ENCODE measurements at regions not wholly inside any gene's neighbourhood (a gene's known extent, or its start where the extent isn't known, plus 50 kb on each side); places are given as distances from the start of the nearest gene placed in this dataset.
"Not testable (repeated sequence)": the region's sequence is repeated elsewhere in the genome, so short reads cannot be mapped to it uniquely, and the experiment has no call there.

DNA sequence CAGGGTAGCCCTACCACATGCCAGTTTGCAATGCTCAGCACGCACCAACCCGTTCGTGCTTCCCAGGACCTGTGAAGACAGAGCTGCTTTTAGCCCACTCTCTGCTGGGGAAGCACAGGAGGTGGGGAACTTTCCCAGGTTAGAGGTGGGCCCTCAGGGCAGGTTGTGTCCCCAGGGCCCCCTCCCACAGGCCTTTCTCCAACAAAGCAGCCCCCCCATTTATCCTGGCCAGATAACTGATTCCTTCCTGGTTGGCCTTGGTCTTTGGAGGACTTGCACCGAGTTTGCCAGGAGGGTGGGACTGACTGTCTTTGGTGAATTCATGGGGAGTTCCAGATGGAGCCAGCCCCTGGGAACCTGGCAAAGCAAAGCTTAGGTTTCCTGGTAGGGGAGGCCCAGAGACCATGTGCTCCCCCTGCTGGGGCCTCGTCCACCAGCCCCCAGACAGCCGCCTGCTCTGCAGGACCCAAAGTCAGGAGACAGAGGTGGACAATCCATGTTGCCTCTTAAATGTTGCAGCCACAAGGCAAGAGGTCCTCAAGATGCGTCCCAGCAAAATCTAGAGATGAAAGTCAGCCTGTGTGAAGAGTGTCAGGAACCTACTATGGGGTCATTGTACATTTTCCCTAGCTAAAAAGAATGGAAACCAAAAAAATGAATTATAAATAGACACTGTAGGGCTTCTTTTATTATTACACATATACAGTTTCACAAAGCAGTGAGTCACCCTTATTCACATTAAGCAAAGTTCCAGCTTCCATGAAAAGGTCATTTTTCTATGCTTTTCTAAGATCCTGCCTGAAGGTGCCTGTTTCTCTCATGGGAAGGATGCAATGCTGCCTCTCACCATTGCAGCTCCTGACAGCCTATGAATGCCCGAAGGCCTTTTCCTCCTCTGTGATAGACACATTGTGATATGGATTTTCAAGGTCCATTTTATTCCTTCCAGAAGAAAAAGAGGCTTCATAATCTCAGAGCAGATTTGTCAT lies 497.8 kb downstream of the PREX1 start:
- no peak for DNase-seq (ENCODE audit: extremely low spot score)
- no peaks in the 10 kb centered on the region for H3K9me3 ChIP-seq
- H3K27ac ChIP-seq (replicated peaks in 1 of 4) = peak overlapping the region in 2 of 4 donors; percentile 3 to 34
- intact Hi-C loops (cut with DNase I) = no loop called here
- TF ChIP-seq POLR2A (IDR thresholded peaks at IDR 0.05; ENCODE audit: low read depth) (no peak), POLR2AphosphoS5 (IDR thresholded peaks at IDR 0.05) (no peak), EP300 (IDR thresholded peaks at IDR 0.05) (no peak)
- TF ChIP-seq, protein P1, sequence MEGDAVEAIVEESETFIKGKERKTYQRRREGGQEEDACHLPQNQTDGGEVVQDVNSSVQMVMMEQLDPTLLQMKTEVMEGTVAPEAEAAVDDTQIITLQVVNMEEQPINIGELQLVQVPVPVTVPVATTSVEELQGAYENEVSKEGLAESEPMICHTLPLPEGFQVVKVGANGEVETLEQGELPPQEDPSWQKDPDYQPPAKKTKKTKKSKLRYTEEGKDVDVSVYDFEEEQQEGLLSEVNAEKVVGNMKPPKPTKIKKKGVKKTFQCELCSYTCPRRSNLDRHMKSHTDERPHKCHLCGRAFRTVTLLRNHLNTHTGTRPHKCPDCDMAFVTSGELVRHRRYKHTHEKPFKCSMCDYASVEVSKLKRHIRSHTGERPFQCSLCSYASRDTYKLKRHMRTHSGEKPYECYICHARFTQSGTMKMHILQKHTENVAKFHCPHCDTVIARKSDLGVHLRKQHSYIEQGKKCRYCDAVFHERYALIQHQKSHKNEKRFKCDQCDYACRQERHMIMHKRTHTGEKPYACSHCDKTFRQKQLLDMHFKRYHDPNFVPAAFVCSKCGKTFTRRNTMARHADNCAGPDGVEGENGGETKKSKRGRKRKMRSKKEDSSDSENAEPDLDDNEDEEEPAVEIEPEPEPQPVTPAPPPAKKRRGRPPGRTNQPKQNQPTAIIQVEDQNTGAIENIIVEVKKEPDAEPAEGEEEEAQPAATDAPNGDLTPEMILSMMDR (IDR thresholded peaks at IDR 0.05) = peak in 2 of 3 experiments; percentile 8 to 13
- 70% methylated on average over 7 of the region's 8 CpGs for WGBS
- peaks cover 5 to 58% (median 44%) of the 10 kb centered on the region in 4 donors for H3K4me1 ChIP-seq
- no peaks in the 10 kb centered on the region for H3K36me3 ChIP-seq
- no peak overlapping the region for H3K4me3 ChIP-seq
- H3K27me3 ChIP-seq = no peaks in the 10 kb centered on the region

DNA sequence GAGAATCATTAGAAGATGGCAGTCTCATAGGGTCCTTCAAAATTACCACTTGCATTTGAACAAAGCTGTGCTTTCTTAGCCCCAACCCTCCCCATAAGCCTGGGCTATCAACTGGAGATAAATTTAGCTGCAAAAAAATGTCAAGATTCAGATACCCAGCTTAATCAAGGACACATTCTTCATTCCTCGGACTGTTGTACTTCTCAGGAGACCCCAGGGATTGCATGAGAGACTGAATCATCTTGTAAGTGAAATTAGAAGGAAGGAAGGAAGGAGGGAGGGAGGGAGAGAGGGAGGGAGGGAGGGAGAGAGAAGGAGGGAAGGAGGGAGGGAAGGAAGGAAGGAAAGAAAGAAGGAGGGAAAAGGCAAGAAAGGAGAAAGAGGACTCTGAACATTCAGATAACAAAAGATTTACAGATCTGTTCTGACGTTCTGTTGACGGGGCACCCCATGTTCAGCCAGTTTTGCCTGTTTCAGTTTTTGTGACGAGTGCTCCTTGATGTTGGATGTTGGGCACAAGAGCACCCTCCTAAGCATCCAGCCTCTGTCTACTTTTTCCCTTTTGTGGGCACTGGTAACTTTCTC lies 498.7 kb downstream of the PREX1 start:
- intact Hi-C loops (cut with DNase I) = no loop called here

DNA sequence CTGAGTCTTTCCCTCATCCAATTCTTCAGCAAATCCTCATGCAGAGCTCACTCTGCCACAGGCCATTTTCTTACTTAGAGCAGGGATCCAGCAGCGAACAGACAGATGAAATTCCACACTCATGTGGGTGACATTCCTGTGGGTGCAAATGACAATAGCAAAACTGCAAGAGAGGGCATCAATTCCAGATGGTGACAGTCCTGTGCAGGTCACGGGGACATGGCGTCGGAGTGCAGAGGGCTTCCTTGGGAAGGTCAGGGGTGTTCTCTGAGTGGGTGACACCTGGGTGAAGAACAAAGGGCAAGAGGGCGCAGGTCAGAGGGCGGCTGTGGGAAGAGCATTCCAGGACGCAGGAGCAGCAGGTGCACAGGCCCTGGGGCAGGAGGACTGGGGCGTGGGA lies 500.0 kb downstream of the PREX1 start:
- DNase-seq (ENCODE audit: extremely low spot score); H3K9me3 ChIP-seq; H3K27ac ChIP-seq (replicated peaks in 1 of 4); H3K27me3 ChIP-seq; H3K36me3 ChIP-seq; intact Hi-C loops (cut with DNase I); H3K4me3 ChIP-seq: not testable (repeated sequence)
- peaks cover 5 to 58% (median 46%) of the 10 kb centered on the region in 4 donors for H3K4me1 ChIP-seq
- WGBS = 86% methylated on average over 8 of the region's 8 CpGs

More for the DNA sequence above, 498.7 kb downstream of the PREX1 start:
- Histone ChIP-seq H3K27me3 (no peaks in the 10 kb centered on the region), H3K9me3 (no peaks in the 10 kb centered on the region), H3K27ac (replicated peaks in 1 of 4) (no peak overlapping the region), H3K4me1 (peaks cover 5 to 58% (median 44%) of the 10 kb centered on the region in 4 donors), H3K4me3 (no peak overlapping the region), H3K36me3 (no peaks in the 10 kb centered on the region)
- WGBS = 82% methylated on average over 4 of the region's 4 CpGs
- no peak for TF ChIP-seq POLR2A (IDR thresholded peaks at IDR 0.05; ENCODE audit: low read depth)
- TF ChIP-seq, protein P1 (IDR thresholded peaks at IDR 0.05) = no peak
- no peak for TF ChIP-seq POLR2AphosphoS5 (IDR thresholded peaks at IDR 0.05)
- no peak for TF ChIP-seq EP300 (IDR thresholded peaks at IDR 0.05)
- DNase-seq (ENCODE audit: extremely low spot score) = no peak

DNA sequence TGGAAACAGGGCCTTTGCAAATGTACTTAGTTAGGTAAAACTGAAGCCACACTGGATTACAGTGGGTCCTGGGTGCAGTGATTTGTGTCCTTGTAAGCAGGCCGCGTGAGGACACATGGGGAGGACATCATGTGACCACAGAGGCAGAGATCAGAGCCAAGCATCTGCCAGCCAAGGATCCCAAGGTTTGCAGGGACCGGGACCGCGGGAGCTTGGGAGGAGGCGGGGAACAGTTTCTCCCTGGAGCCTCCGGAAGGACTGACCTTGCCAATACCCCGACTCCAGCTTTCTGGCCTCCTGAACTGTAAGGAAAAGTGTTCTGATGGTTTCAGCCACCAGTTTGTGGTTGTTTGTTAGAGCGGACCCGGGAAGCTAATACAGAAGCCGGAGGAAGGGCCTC lies 500.9 kb downstream of the PREX1 start:
- WGBS = 64% methylated on average over 7 of the region's 11 CpGs
- no peak overlapping the region for H3K27ac ChIP-seq (replicated peaks in 1 of 4)
- intact Hi-C loops (cut with DNase I) = no loop called here
- no peak overlapping the region for H3K4me3 ChIP-seq
- H3K9me3 ChIP-seq = no peaks in the 10 kb centered on the region
- no peaks in the 10 kb centered on the region for H3K36me3 ChIP-seq
- no peak for TF ChIP-seq EP300 (IDR thresholded peaks at IDR 0.05)
- TF ChIP-seq POLR2AphosphoS5 (IDR thresholded peaks at IDR 0.05) = peak in 1 of 2 donors; percentile 39
- TF ChIP-seq POLR2A (IDR thresholded peaks at IDR 0.05; ENCODE audit: low read depth) = no peak
- TF ChIP-seq, protein P1 (IDR thresholded peaks at IDR 0.05) = no peak
- H3K27me3 ChIP-seq = no peaks in the 10 kb centered on the region
- DNase-seq (ENCODE audit: extremely low spot score) = no peak
- peaks cover 5 to 51% (median 41%) of the 10 kb centered on the region in 4 donors for H3K4me1 ChIP-seq

DNA sequence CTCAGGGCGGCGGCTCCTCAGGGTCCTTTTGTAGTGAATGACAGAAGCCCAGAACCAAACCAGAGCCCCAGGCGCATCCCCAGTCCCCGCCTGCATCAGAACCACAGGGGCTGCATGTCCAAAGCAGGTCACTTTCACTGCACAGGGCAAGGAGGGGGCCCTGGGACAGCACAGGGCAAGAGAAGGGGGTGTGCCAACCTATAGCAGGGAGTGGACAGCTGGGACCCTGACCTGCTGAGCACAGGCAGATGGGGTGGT lies 501.4 kb downstream of the PREX1 start:
- H3K9me3 ChIP-seq = no peaks in the 10 kb centered on the region
- H3K4me3 ChIP-seq = no peak overlapping the region
- H3K4me1 ChIP-seq = peaks cover 5 to 47% (median 41%) of the 10 kb centered on the region in 4 donors
- no peak overlapping the region for H3K27ac ChIP-seq (replicated peaks in 1 of 4)
- no peak for TF ChIP-seq POLR2A (IDR thresholded peaks at IDR 0.05; ENCODE audit: low read depth)
- no peak for TF ChIP-seq POLR2AphosphoS5 (IDR thresholded peaks at IDR 0.05)
- TF ChIP-seq, protein P1 (IDR thresholded peaks at IDR 0.05) = no peak
- no peak for TF ChIP-seq EP300 (IDR thresholded peaks at IDR 0.05)
- DNase-seq (ENCODE audit: extremely low spot score) = no peak
- intact Hi-C loops (cut with DNase I) = no loop called here
- no peaks in the 10 kb centered on the region for H3K27me3 ChIP-seq
- WGBS = no CpG with 5 or more reads among the region's 4 CpGs
- no peaks in the 10 kb centered on the region for H3K36me3 ChIP-seq
